OCI-LY1 (cell line): ENCODE measurements at regions not wholly inside any gene's neighbourhood (a gene's known extent, or its start where the extent isn't known, plus 50 kb on each side); places are given as distances from the start of the nearest gene placed in this dataset.
"Not testable (repeated sequence)": the region's sequence is repeated elsewhere in the genome, so short reads cannot be mapped to it uniquely, and the experiment has no call there.

Experiments
- CTCF ChIP-seq: fragments of 200-600 bp; sonication (generic), shearing (Covaris generic); IDR thresholded peaks from 2 replicates; pipeline ENCODE4 v1.5.1; 2017; ENCODE audit warnings: mild to moderate bottlenecking, antibody characterized with exemption, low read length, moderate library complexity, mixed read lengths
- EZH2 ChIP-seq: fragments of 200-600 bp; sonication (generic), shearing (Covaris generic); IDR thresholded peaks from 2 replicates; pipeline ENCODE4 v1.8.0; 2017; ENCODE audit warnings: borderline replicate concordance, mixed run types, mild to moderate bottlenecking, antibody characterized with exemption, low read length, moderate library complexity, mixed read lengths

DNA sequence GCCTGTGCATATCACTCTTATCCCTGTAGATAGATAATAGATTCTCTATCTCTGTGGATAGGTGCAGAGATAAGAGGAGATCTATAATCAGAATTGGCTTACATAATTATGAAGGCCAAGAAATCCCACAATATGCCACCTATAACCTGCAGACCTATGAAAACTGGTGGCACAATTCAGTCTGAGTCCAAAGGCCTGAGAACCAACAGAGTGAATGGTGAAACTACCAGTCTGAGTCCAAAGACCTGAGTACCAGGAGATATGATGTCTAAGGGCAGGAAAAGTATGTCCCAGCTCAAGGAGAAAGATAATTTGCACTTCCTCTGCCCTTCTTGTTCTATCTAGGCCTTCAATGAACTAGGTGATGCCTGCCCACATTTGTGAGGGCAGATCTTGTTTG lies 54.6 kb upstream of the GOLGA8O start:
- not testable (repeated sequence) for TF ChIP-seq CTCF, EZH2
